Mesothelial cell of epicardium (in vitro differentiated cells): ENCODE measurements at regions not wholly inside any gene's neighbourhood (a gene's known extent, or its start where the extent isn't known, plus 50 kb on each side); places are given as distances from the start of the nearest gene placed in this dataset.

Experiments
- DNase-seq, 2 experiments: peaks; one replicate each; pipeline ENCODE4 v3.0.0; 2021; ENCODE audit warnings: low spot score in 2 of 2; ENCODE audit not compliant: unreplicated experiment in 2 of 2
- H3K27ac Mint-ChIP-seq: 2 replicates; pipeline ENCODE4 v1.8.0; 2021; ENCODE audit warnings: mixed read lengths
- H3K27me3 Mint-ChIP-seq: 2 replicates; pipeline ENCODE4 v1.8.0; 2021; ENCODE audit warnings: low read depth, mixed read lengths
- H3K36me3 Mint-ChIP-seq: 2 replicates; pipeline ENCODE4 v1.8.0; 2021; ENCODE audit warnings: mixed read lengths
- H3K4me1 Mint-ChIP-seq: 2 replicates; pipeline ENCODE4 v1.8.0; 2021; ENCODE audit warnings: mixed read lengths
- H3K4me3 Mint-ChIP-seq: 2 replicates; pipeline ENCODE4 v1.8.0; 2021; ENCODE audit warnings: mild to moderate bottlenecking, moderate library complexity, mixed read lengths
- H3K9me3 Mint-ChIP-seq: 2 replicates; pipeline ENCODE4 v1.8.0; 2021; ENCODE audit warnings: mixed read lengths
- CTCF ChIP-seq: fragments of 200-600 bp; sonication (generic); IDR thresholded peaks from one replicate; pipeline ENCODE4 v1.5.0; 2021; ENCODE audit warnings: antibody characterized with exemption; ENCODE audit not compliant: unreplicated experiment

GRCh38 chr3:168398371-168399025, 302.8 kb upstream of the GOLIM4 start:
- peak overlapping the region; percentile 37 for H3K27ac Mint-ChIP-seq
- peaks cover 30% of the 10 kb centered on the region for H3K36me3 Mint-ChIP-seq
- DNase-seq: no peak
- no peak for TF ChIP-seq CTCF
- H3K27me3 Mint-ChIP-seq: no peaks in the 10 kb centered on the region
- H3K4me1 Mint-ChIP-seq: peaks cover 20% of the 10 kb centered on the region
- peaks cover 11% of the 10 kb centered on the region for H3K9me3 Mint-ChIP-seq
- no peak overlapping the region for H3K4me3 Mint-ChIP-seq

DNA sequence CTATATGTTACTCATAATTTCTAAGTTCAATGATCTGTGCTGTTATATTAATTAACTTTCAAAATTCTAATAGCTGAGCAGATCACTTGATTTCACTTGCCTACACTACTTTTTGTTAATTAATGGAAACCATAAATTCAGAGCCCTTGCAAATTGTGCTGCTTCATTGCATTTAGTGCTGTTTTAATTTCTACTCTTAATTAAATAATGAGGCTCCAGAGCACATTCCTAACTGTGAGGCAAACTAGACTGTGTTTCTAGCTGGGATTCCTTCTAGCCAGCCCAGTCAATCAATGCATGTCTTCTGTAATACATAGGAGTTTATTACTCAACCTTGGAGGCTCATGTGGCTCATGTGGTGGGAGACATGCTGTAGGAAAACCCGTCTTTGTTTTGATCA, 301.1 kb upstream of the GOLIM4 start:
- Mint-ChIP-seq H3K36me3 (peaks cover 24% of the 10 kb centered on the region), H3K4me1 (peaks cover 20% of the 10 kb centered on the region), H3K4me3 (no peak overlapping the region), H3K9me3 (peaks cover 15% of the 10 kb centered on the region), H3K27me3 (no peaks in the 10 kb centered on the region), H3K27ac (peak overlapping the region; percentile 43)
- no peak for DNase-seq
- no peak for TF ChIP-seq CTCF

DNA sequence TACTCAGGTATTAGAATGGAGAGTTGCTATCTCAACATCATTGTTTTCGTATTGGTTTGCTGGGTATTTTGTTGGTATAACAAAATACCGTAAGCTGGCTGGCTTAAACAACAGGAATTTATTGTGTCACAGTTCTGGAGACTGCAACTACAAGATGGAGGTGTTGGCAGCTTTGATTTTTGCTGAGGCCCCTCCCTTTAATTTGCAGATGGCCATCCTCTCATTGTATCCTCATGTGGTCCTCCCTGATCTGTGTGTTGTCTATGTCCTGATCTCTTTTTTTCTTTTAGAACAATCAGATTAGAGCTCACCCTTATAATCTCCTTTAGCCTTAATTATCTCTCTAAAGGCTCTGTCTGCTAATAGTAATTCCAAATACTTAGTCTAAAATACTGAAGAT, 299.8 kb upstream of the GOLIM4 start:
- H3K9me3 Mint-ChIP-seq: peaks cover 15% of the 10 kb centered on the region
- no peak overlapping the region for H3K27ac Mint-ChIP-seq
- DNase-seq: no peak
- peaks cover 20% of the 10 kb centered on the region for H3K4me1 Mint-ChIP-seq
- no peak for TF ChIP-seq CTCF
- no peak overlapping the region for H3K4me3 Mint-ChIP-seq
- H3K36me3 Mint-ChIP-seq: peaks cover 18% of the 10 kb centered on the region
- no peaks in the 10 kb centered on the region for H3K27me3 Mint-ChIP-seq

DNA sequence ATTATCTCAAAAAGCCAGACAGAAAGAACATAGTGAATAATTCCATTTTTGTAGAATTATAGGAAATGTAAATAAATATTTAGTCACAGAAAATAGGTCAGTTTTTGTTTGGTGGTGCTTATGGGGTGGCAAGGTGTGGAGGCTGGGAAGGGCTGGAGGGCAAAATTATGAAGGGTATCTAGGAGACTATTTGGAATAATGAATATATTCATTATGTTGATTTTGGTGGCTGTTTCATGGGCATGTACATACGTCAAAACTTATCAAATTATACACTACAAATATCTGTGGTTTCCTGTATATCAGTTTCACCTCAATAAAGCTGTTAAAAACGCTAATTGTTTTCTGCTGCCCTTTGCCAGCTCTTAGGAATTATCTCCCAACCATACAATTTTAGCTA, 298.7 kb upstream of the GOLIM4 start:
- no peak overlapping the region for H3K4me3 Mint-ChIP-seq
- H3K36me3 Mint-ChIP-seq: peaks cover 23% of the 10 kb centered on the region
- DNase-seq: no peak
- peaks cover 17% of the 10 kb centered on the region for H3K4me1 Mint-ChIP-seq
- peaks cover 19% of the 10 kb centered on the region for H3K9me3 Mint-ChIP-seq
- TF ChIP-seq CTCF: no peak
- no peaks in the 10 kb centered on the region for H3K27me3 Mint-ChIP-seq
- no peak overlapping the region for H3K27ac Mint-ChIP-seq

GRCh38 chr3:168386301-168386700, 290.6 kb upstream of the GOLIM4 start:
- Mint-ChIP-seq H3K27me3 (no peaks in the 10 kb centered on the region), H3K4me1 (peaks cover 5% of the 10 kb centered on the region), H3K4me3 (no peak overlapping the region), H3K36me3 (peaks cover 48% of the 10 kb centered on the region), H3K27ac (no peak overlapping the region), H3K9me3 (peaks cover 39% of the 10 kb centered on the region)
- DNase-seq: no peak
- TF ChIP-seq CTCF: no peak

DNA sequence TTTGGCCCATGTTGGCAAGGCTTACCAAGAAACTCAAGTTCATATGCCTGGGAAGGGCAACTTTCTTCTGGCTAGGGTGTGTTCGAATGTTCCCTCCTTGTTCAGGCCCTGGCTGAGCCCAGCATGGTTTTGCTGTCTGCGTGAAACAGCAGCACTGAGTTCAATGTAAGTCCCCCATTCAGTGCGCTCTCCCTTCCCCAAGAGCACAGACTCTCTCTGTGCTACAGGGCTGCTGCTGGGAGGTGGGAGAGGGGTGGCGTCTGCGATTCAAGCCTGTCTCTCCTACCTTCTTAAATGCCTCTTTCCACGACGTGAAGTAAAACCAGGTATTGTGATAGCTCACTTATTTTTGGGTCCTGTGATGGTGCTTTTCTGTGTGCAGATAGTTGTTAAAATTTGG, 289.3 kb upstream of the GOLIM4 start:
- Mint-ChIP-seq H3K4me1 (peaks cover 5% of the 10 kb centered on the region), H3K9me3 (peaks cover 46% of the 10 kb centered on the region), H3K27me3 (no peaks in the 10 kb centered on the region), H3K27ac (peak overlapping the region; percentile 7), H3K4me3 (no peak overlapping the region), H3K36me3 (peaks cover 52% of the 10 kb centered on the region)
- no peak for TF ChIP-seq CTCF
- no peak for DNase-seq
